HG03354 (cell line): ENCODE measurements at regions not wholly inside any gene's neighbourhood (a gene's known extent, or its start where the extent isn't known, plus 50 kb on each side); places are given as distances from the start of the nearest gene placed in this dataset.

Experiments used
- ATAC-seq: cut with Tn5 transposase; IDR thresholded peaks from one replicate; pipeline ENCODE4 v1.9.1; 2021; ENCODE audit warnings: mild to moderate bottlenecking; ENCODE audit not compliant: unreplicated experiment, poor library complexity, severe bottlenecking

DNA sequence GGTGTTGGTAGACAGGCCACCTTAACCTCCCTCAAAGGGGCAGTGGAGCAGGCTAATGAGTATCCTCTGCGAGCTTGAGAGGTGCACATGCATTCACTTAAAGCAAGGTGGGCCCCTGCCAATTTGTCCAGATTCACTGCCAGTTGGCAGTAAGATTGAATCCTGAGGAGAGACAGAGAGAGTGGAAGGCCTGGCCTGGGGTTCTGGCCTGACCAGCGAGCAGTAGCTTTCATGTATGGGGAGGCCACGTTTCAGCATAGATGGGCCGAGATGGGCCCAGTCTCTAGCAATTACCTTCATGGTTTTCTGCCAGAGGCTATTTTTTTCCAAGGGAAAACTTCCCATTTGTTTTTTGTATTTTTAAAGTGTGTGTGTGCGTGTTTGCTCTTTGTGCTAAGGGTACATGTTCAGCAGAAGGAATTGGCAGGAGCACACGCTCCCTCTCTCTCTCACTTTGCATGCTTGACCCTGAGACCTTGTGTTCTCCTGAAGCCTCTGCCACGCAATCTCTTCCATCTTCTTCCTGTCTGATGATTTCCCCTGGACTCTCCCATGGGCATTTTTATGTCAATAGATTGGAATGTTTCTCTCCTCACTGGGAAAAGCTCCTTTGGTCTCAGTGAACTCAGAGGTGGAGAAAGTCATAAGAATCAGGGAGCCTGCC lies 215.8 kb upstream of the SFRP2 start:
- no peak for ATAC-seq

DNA sequence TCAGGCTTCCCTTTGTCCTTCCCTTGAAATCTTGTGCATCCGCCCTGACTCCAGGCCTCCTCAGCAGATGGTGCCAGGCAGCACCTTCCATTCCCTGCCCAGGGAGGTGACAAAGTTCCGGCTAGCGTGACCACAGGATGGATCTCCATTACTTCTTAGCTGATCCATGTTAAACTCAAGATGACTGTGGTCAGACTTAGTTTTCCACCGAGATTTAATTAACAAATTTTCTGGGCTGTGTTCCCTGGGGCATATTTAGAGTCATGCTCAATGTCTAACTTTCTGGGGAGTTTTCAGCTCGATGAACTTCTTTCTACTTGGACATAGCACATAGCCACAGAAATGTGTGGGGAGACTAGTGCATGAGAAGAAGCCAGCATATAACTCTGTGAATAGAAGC lies 215.1 kb upstream of the SFRP2 start:
- ATAC-seq: no peak

DNA sequence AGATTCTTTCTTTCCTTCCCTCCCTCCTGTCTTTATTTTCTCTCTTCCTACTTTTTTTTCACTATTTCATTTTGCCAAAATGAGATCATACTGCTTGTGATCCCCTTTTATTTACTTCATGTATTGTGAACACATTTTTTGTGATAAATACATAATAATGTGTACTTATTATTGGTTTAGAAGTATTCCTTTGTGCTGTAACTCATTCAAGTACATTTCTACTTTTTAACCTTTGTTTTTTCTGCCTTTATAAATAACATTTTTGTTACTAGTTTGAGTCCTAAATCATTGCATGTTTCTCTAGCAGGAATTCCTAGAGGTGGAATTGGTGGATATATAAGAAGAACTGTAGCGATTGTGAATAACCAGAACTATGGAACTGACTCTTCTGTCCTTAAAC lies 214.5 kb upstream of the SFRP2 start:
- ATAC-seq: no peak

DNA sequence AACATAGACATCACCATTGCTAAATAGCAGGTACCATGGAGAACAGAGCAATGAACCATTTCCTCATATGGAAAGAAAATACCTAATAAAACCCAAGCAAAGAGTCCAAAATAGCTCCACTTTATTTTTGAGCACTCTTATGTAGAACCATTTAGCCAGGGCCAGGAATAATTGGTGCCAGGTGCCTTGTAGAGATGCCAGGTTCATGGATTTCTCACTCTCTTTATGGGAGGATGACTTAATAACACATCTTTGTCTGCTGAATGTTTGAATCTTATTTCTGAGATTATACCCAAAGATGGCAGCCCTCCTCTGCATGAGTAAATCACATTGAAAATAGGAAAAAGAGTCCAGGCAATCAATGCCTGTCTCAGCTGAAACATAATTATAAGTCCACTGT lies 212.3 kb upstream of the SFRP2 start:
- ATAC-seq: no peak

DNA sequence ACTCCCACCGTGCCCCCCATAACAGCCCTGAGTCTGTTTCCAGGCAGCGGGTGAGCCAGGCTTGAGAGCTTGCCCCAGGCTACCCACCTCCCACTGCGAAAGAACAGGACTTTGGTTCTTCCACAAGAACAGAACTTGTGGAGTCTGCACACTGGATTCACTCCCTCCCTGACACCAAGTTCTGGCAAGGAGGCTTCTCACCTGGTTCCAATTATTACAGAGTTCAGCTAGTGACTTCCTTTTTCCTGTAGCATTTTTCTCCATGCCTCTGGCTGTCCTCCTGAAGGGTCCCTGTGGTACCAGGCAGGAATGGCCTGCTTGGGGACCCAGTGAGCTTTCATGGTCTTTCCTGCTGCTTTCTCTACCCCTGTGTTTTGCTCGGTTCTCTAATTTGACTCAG lies 208.6 kb upstream of the SFRP2 start:
- ATAC-seq: no peak

DNA sequence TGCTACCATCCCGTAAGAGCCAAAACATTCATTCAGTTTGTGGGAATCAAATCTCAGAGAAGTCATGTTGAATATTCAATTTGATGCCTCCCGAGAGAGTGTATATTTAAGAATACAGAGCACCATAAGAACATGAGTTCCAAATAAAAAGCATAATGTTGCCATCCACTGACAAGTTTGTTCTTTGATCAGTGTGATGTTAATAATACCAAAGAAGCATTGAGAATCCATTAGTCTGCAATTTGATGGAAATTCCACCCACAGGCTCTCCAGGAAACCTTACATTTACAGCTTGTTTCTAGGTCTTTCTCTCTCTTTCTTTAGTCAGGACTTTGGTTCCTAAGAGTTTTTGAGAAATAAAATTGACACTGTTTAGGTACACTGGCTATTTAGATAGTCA lies 200.6 kb upstream of the SFRP2 start:
- ATAC-seq: no peak

DNA sequence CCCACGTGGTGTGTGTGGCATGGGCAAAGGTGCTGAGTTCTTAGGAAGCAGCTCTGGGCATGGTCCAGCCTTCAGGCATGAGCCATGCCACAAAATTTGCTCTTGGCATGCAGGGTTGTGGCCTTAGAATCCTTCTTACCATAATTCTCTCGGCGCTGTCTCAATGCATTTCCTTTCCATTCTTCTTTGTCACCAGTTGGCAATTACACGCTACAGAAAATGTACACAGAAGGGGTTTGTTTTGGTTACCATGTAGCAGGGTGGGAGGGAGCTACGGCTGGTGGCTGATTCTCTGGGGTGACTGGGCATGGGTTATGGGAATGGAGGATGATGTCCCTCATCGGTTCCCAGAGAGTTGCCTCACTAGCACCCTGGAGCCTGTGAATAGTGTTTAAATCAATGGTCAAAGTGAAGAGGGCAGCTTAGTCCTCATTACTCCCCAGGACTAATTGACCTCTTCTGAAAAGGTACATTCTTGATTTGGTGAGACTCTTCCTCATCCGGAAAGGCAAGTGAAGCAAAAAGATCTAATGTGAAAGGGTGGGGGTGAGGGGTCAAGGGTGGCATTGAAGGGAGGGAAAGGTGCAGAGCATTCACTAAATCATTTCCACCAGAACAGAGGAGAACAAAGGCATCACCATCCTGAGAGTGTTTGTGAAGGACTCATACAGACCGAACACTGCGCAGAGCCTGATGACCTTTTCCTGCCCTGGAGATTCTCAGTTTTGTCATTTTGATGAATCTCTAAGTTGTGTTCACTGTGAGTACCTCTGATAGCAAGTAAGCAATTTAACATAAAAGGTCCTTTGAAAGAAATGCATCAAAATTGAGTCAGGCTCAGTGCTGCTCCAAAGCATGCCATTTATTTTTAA lies 199.8 kb upstream of the SFRP2 start:
- ATAC-seq: no peak

DNA sequence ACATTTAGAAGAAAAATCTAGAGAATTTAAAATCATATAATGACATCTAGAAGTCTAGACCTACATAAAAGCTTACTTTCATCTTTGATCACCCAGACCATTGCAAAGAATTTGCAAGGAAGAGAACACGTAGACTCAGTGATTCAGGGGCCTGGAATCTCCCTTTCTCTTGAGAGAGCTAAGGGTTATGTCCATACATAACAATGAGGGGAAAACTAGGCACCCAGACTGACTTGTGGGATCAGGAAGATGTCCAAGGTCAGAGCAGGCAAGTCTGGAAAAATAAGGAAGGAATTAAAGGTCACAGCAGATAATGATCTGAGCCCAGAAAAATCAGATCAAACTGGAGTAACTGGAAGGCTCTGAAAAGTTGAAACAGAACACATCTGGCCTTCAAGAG lies 198.4 kb upstream of the SFRP2 start:
- no peak for ATAC-seq

DNA sequence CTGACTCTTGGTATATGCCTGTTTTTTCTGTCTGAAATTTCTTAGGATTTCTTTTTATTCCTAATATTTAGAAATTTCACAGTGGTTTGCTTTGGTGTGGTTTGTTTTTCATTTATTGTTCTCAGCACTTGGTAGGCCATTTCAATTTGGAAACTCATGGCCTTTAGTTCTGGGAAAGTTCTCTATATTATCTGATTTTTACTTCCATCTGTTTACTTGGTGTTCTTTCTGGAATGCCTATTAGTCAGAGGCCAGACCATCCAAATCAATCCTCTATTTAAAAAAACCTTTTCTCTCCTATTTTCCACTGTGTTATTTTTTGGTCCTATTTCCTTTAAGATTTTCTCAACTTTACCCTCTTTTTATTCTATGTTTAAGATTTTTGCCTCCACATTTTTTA lies 188.1 kb upstream of the SFRP2 start:
- no peak for ATAC-seq

DNA sequence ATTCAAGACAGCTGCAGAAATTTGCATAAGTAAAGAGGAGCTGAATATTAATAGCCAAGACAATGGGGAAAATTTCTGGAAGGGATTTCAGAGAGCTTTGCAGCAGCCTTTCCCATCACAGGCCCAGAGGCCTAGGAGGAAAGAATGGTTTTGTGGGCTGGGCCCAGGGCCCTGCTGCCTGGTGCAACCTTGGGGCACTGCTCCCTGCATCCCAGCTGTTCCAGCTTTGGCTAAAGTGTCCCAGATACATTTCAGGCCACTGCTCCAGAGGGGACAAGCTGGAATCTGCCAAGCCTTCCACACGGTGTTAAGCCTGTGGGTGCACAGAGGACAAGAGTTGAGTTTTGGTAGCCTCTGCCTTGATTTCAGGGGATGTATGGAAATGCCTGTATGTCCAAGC lies 185.6 kb upstream of the SFRP2 start:
- ATAC-seq: no peak

DNA sequence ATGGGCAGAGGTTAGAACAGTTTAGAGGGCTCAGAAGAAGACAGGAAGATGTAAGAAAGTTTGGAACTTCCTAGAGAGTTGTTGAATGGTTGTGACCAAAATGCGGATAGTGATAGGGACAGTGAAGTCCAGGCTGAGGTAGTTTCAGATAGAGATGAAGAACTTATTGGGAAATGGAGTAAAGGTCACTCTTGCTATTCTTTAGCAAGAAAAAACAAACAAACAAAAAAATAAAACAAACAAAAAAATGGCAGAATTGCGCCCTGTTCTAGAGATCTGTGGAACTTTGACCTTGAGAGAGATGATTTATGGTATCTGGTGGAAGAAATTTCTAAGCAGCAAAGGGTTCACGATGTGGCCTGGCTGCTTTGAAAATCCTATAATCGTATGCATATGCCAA lies 185.1 kb upstream of the SFRP2 start:
- no peak for ATAC-seq

DNA sequence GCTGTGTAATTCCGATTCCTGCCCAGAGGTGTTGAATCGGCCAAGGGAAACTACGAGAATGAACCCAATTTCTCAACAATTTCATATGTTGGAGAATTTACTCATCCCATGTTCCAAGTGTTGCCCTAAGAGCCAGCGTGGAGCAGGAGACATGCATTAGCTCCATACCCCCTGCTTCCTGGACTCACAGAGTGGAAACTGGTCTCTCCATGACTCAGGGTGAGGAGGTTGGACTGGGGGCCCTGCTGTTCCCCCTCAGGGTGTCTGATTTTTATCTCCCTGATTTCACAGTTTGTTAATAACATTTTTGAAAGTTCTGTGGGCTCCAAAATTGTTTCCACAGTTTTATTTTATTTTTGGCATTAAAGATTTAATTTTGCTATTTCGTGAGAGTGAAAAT lies 183.0 kb upstream of the SFRP2 start:
- no peak for ATAC-seq

DNA sequence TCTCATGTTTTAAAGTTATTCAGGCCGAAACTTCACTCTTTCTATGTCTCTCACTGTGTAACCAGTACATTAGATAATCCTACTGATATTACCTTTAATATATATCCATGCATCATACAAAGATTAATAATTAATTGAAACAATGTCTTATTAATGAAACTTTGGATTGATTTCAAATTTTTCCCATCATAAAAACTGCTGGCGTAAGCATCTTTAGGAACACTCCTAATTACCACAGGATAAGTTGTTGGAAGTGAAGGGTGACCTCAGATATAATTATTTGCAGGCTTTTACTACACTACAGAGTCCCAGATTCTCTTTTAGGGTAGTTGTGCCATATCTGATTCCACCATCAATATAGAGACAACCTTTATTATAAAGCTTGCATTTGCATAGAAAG lies 181.3 kb upstream of the SFRP2 start:
- no peak for ATAC-seq

DNA sequence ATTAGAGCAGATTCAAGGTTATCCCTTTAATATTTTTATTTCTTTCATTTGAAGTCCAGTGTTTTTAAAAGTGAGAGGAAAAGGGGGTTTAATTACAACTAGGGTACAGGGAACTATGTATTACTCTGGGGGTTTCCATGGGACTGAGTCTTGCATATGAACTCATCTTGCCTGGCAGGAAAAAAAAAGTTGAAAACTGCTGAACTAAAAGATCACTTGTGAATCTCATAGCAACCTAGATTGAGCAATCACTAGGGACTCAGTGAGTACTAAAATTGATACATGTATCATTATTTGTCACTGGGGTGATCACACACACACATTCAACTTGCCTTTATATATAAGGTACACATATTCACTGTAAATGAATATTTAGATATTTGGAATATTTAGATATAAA lies 180.7 kb upstream of the SFRP2 start:
- no peak for ATAC-seq

DNA sequence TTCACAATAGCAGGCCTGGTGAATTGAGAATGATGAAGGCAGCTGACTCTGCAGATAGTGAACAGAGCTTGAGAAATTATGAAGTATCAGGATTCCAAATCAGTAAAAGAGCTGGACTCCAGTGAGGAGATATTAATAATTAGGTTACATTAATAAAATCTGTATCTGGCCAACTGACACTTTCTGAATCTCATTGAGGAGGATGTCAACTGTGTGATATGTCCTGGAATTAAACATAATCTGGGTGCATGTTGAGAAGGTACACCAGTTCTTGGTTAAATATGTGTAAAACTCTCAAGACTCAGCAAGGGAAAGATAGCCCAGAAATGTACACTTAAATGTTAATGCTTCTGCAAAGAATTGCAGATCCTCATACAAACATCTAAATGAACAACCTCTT lies 177.8 kb upstream of the SFRP2 start:
- no peak for ATAC-seq

DNA sequence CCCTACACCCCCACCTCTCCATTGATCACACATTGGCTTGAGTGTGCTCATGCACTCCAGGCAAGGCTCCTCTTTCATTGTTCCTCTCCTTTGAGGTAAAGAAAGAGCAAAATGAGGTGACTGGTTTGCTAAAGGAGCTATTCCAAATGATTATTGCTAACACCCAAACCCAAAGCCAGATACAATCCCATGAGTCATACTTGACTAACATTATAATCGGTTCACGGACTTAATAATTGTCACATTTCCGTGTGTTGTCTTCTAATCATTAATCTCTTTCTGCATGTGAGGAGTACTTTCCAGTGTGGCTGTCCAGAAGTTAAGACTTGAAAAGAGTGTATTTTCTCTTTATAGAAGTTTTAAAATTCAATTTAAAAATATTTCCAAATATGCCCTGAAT lies 174.3 kb upstream of the SFRP2 start:
- no peak for ATAC-seq

DNA sequence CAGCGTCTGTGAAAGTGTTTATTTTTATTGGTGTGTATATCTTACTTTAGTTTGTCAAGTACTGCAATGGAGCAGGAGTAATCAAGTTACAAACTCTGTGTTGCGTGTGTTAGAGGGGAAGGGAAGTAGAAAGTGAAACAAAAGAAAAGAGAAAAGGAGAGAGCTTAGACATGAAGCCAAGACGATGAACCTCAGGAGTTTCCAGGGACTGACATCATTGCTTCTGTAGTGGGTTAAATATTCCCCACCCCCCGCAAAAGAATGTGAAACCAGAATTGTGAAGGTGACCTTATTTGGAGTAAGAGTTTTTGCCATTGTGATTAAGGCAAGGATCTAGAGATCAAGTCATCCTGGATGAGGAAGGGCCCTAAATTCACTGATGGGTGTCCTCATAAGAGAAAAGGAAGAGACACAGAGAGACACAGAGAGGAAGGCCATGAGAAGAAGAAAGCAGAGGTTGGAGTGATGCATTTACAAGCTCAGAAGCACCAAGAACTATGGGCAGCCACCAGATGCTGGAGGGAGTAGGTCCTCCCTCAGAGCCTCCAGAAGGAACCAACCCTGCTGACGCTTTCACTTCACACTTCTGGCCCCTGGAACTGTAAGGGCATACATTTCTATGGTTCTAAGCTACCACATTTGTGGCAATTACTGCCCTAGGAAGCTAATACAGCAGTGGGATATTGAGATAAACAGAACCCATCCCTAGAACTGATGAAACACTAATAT lies 173.6 kb upstream of the SFRP2 start:
- ATAC-seq: no peak

DNA sequence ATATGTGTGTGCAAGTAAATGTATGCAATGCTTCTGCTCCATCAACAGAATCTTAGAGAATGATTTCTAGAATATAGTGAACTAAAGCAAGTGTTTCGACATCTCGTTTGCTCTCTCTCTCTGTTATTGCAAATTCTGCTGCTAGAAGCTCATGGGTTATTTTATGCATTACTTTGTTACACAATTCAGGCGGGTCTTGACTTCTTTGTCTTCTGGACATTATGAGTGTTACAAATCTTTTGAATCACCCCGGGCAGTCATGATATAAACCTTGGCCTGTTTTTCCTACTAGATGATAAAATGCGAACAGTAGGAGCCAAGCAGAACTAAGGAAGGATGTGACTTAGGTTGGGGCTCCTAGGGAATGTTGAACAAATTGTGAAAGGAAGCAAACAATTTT lies 166.4 kb upstream of the SFRP2 start:
- no peak for ATAC-seq

DNA sequence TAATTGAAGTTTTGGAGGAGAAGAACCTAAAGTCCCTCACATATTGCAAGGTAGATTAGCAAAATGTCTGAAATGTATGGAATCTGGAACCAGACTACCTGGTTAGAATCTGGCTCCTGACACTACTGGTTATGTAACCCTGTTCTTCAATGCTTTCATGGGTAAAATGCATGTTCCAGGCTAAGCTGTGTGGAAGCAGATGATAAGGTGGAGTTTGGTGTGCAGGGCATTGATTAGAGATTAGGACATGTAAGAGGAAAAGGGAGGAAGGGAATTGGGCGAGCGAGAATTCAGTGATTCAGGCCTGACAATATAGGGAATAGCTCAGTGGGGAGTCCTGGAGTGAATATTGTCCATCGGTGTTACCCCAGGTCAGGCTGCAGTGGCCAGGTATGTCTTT lies 165.8 kb upstream of the SFRP2 start:
- no peak for ATAC-seq

DNA sequence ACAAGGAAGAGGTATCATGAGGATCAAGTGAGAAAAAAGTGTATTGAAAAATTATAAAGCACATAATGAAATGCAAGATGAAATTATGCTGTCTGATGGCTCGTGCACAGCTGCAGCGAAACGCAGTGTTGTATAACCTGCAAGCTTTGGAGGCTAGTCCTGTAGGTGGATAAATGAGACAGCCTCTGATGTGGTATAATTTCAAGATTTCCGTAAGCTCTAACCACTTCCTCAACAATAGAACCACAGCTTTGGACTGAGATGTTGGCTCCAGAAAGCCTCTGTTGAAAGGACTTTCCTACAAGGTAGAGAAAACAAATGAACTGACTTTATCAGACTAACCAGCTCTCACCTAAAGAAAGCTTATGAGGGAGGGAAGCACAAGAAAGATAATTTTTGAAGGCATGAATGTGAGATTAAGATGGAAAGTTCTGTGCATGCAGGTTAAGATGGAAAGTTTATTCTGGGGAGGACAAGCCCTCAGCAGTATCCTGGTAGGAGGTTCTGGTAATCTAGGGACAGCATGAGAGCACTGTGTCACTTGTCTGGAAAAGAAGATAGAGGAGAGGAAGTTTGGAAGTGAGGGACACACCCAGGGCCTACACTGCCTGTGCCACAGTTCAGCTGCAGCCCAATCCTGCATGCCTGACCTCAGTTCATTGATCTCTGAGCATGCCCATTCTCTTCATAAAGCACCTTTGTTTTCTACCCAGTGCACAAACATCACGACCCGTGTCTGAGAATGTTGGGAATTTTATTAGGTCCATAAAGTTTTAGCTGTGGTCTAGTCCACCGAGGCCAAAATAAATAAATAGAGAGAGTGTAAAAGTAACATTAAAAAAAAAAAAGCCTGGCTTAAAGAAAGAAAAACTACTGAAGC lies 161.5 kb upstream of the SFRP2 start:
- no peak for ATAC-seq
